ENCODE measurements at regions not wholly inside any gene's neighbourhood (a gene's known extent, or its start where the extent isn't known, plus 50 kb on each side); places are given as distances from the start of the nearest gene placed in this dataset.

GRCh38 chr4:152143806-152144205 lies 383.0 kb upstream of the GATB start (continued):
- no peak for TF ChIP-seq MEF2A (IDR thresholded peaks at IDR 0.05; ENCODE audit: insufficient read depth, low read depth, low read length)

DNA sequence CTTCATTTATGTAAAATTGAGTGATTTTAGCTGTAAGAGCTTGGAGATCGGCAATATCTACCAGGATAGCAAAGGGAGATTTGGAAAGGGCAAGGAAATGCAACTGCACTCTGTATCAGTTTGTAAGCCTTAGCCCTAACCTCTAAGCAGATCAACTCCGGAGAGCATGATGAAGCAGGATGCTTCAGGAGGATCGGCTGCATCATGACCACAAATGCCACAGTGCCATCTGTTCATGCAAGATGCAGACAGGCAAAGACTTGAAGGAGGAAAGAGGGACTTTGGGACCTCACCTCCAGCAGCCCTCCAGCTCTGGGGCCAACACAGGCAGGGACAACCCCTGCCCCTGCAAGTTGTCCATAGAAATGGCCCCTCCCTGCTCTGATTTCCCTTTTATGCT lies 377.6 kb upstream of the GATB start:
- no TSS peak for BruUV-seq (replicated peaks)
- SMC1A ChIA-PET (ENCODE audit: uncharacterized antibody, unreplicated experiment): interaction anchor here (0.6 kb wide), 1 partner anchor 1957 kb away, joined by 3 read pairs; no protein-coding TSS in a partner anchor
- no peak overlapping the region for H3K27ac ChIP-seq (ENCODE audit: control insufficient read depth, insufficient read depth)
- POLR2A ChIA-PET: no interaction called here
- 38% methylated on average over 3 of the region's 3 CpGs for WGBS (ENCODE audit: insufficient coverage, insufficient replicate concordance, low lambda C conversion rate, missing lambda C conversion rate)
- H3K27me3 ChIP-seq (replicated peaks in 1 of 2; ENCODE audit: control insufficient read depth in 2 of 2, insufficient read depth in 2 of 2, low read length in 1 of 2): 0 out of 4 replicates have a peak, but pooled peaks cover 0 to 2% of the 10 kb centered on the region in 2 experiments
- no peaks in the 10 kb centered on the region for H3K4me1 ChIP-seq (ENCODE audit: control insufficient read depth, insufficient read depth, low read length)
- ATAC-seq (no peak), DNase-seq (ENCODE audit: low read depth, low spot score) (no peak), FAIRE-seq (no peak)
- intact Hi-C loops (cut with micrococcal nuclease; ENCODE audit: unreplicated experiment): no loop called here
- H4K20me1 ChIP-seq (ENCODE audit: control insufficient read depth, insufficient read depth): no peaks in the 10 kb centered on the region
- TF ChIP-seq RELA (IDR thresholded peaks at IDR 0.05; ENCODE audit: borderline replicate concordance, partially characterized antibody) (no peak), HDAC2 (IDR thresholded peaks at IDR 0.05) (no peak), ZNF207 (IDR thresholded peaks at IDR 0.05; ENCODE audit: borderline replicate concordance) (no peak), NFYB (IDR thresholded peaks at IDR 0.05; ENCODE audit: insufficient read depth, low read depth, low read length) (no peak), NFIC (IDR thresholded peaks at IDR 0.05; ENCODE audit: low read depth, low read length) (no peak), IRF4 (IDR thresholded peaks at IDR 0.05; ENCODE audit: low read depth, low read length) (no peak), ZNF217 (IDR thresholded peaks at IDR 0.05) (no peak)
- H3K9ac ChIP-seq (ENCODE audit: control insufficient read depth, insufficient read depth, low read length): no peak overlapping the region
- CTCF ChIA-PET: no interaction called here
- H3K4me3 ChIP-seq: no peak overlapping the region
- H3K79me2 ChIP-seq (ENCODE audit: control insufficient read depth, insufficient read depth, low read length): no peaks in the 10 kb centered on the region
- RAD21 ChIA-PET (ENCODE audit: unreplicated experiment): interaction anchor here (0.7 kb wide), 1 partner anchor 193 kb away, joined by 3 read pairs; no protein-coding TSS in a partner anchor
- no peaks in the 10 kb centered on the region for H3K9me3 ChIP-seq (replicated peaks; ENCODE audit: control insufficient read depth, insufficient read depth, low read length)
- in situ Hi-C loops (cut with MboI): no loop called here
- H3K4me2 ChIP-seq (ENCODE audit: control insufficient read depth, insufficient read depth): no peak overlapping the region
- H3K36me3 ChIP-seq (ENCODE audit: control insufficient read depth in 2 of 2, insufficient read depth in 2 of 2, low read length in 1 of 2): no peaks in the 10 kb centered on the region
- no peak overlapping the region for H2AFZ ChIP-seq (ENCODE audit: control insufficient read depth, low read depth, low read length)

- Histone ChIP-seq H3K4me2 (ENCODE audit: control insufficient read depth, insufficient read depth) (no peak overlapping the region), H4K20me1 (ENCODE audit: control insufficient read depth, insufficient read depth) (no peaks in the 10 kb centered on the region), H3K27me3 (replicated peaks in 1 of 2; ENCODE audit: control insufficient read depth in 2 of 2, insufficient read depth in 2 of 2, low read length in 1 of 2) (no peaks in the 10 kb centered on the region), H3K4me3 (no peak overlapping the region), H3K36me3 (ENCODE audit: control insufficient read depth in 2 of 2, insufficient read depth in 2 of 2, low read length in 1 of 2) (no peaks in the 10 kb centered on the region), H3K79me2 (ENCODE audit: control insufficient read depth, insufficient read depth, low read length) (no peaks in the 10 kb centered on the region), H2AFZ (ENCODE audit: control insufficient read depth, low read depth, low read length) (no peak overlapping the region), H3K27ac (ENCODE audit: control insufficient read depth, insufficient read depth) (no peak overlapping the region), H3K9me3 (replicated peaks; ENCODE audit: control insufficient read depth, insufficient read depth, low read length) (no peaks in the 10 kb centered on the region), H3K4me1 (ENCODE audit: control insufficient read depth, insufficient read depth, low read length) (no peaks in the 10 kb centered on the region), H3K9ac (ENCODE audit: control insufficient read depth, insufficient read depth, low read length) (no peak overlapping the region)
- ChIA-PET RAD21 (ENCODE audit: unreplicated experiment) (no interaction called here), POLR2A (no interaction called here), CTCF (no interaction called here), SMC1A (ENCODE audit: uncharacterized antibody, unreplicated experiment) (interaction anchor here (1.2 kb wide), 1 partner anchor 173 kb away, joined by 3 read pairs; no protein-coding TSS in a partner anchor)
- in situ Hi-C loops (cut with MboI): no loop called here
- FAIRE-seq (no peak), DNase-seq (ENCODE audit: low read depth, low spot score) (no peak), ATAC-seq (no peak)
- intact Hi-C loops (cut with micrococcal nuclease; ENCODE audit: unreplicated experiment): no loop called here
- BruUV-seq (replicated peaks): no TSS peak
- TF ChIP-seq IRF4 (IDR thresholded peaks at IDR 0.05; ENCODE audit: low read depth, low read length): no peak
- TF ChIP-seq RELB (IDR thresholded peaks at IDR 0.05; ENCODE audit: low read depth): no peak
- no peak for TF ChIP-seq NBN (IDR thresholded peaks at IDR 0.05)
- TF ChIP-seq ZBTB33 (IDR thresholded peaks at IDR 0.05): no peak
- no peak for TF ChIP-seq YY1 (IDR thresholded peaks at IDR 0.05; ENCODE audit: low read depth, low read length)
- TF ChIP-seq HDGF (IDR thresholded peaks at IDR 0.05): no peak
Observed at GRCh38 chr4:152132776-152133175, 372.0 kb upstream of the GATB start.

Data from GM12878 (cell line).